Testis (tissue), 2 donors: ENCODE measurements at regions not wholly inside any gene's neighbourhood (a gene's known extent, or its start where the extent isn't known, plus 50 kb on each side); places are given as distances from the start of the nearest gene placed in this dataset.

Experiments
- DNase-seq: peaks from one replicate; pipeline ENCODE4 v3.0.0-alpha.2; 2019
- H3K27ac ChIP-seq, 2 donors: fragments of 200-600 bp; sonication (generic); one replicate each; pipeline ENCODE4 v1.5.1; 2019
- H3K27me3 ChIP-seq: fragments of 200-600 bp; sonication (generic); one replicate; pipeline ENCODE4 v1.5.1; 2019
- H3K36me3 ChIP-seq: fragments of 200-600 bp; sonication (generic); one replicate; pipeline ENCODE4 v1.5.1; 2017; ENCODE audit warnings: low read depth; ENCODE audit errors: missing control alignments
- H3K4me1 ChIP-seq: fragments of 200-600 bp; sonication (generic); one replicate; pipeline ENCODE4 v1.5.1; 2019
- H3K4me3 ChIP-seq, 2 donors: fragments of 200-600 bp; sonication (generic); one replicate each; pipeline ENCODE4 v1.5.1; 2017 to 2019
- H3K9me3 ChIP-seq: fragments of 200-600 bp; sonication (generic); one replicate; pipeline ENCODE4 v1.5.1; 2017
- POLR2A ChIP-seq: fragments of 450-650 bp; IDR thresholded peaks from one replicate; pipeline ENCODE4 v1.6.1; 2017; ENCODE audit warnings: antibody characterized with exemption, mild to moderate bottlenecking, moderate library complexity
- WGBS, 2 donors: methylation state at CpG; one replicate each; pipeline ENCODE4 v1.1.5; 2018; 5-methylcytosine and 5-hydroxymethylcytosine counted together
- intact Hi-C: fragments of 100-400 bp; cut with DNase I; formaldehyde crosslinking; loops from one replicate; pipeline ENCODE4 v1.15.1; 2023; ENCODE audit warnings: low total_unique reads
- TF ChIP-seq, protein P1 (sequence below), 3 experiments: fragments of 450-650 bp in 2 of 3; fragments of 200-600 bp in 1 of 3; sonication (generic) in 1 of 3; IDR thresholded peaks; one replicate each; pipeline ENCODE4 v1.5.1; 2016 to 2019; ENCODE audit warnings: antibody characterized with exemption in 3 of 3, mild to moderate bottlenecking in 2 of 3, moderate library complexity in 1 of 3

DNA sequence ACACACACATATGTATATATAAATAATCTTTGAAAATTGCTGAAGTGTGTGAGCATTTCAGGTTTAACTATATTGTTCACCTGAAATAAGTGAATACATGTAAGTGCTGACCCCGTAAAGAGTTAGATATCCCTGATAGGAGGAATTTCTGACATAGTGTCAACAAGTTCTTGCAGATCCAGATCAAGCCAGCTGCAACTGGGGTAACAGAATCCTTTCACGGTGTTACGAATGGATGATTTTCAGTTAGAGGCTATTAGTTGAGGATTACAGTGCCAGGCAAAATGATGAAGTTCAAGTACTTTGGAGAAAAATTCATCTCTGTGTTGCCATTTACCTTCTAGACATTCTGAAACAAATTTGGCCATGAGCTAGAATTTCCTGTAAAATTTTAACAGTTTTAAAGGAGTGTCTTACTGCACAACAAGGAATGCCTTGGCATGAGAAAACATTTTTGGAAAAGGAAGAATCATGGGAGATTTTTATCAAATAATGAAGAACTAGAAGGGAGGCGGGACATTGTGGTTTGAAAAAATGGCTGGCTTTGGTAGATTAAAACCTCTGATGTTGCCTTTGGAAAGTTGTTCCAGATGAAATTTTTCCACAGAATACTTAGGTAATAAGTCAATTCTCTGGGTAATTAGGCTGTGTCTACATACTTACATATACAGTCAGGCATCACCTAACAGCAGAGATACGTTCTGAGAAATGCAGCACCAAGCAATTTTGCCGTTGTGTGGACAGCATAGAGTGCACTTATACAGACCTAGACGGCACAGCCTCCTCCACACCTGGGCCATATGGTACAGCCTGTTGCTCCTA is 84.4 kb upstream of the FAT1 start:
- WGBS, 2 donors = 90 to 94% methylated on average over 7 of the region's 7 CpGs
- Histone ChIP-seq H3K27me3 (no peaks in the 10 kb centered on the region), H3K36me3 (no peaks in the 10 kb centered on the region), H3K27ac (no peak overlapping the region), H3K9me3 (no peaks in the 10 kb centered on the region), H3K4me3 (no peak overlapping the region), H3K4me1 (no peaks in the 10 kb centered on the region)
- intact Hi-C loops = no loop called here
- DNase-seq = no peak
- TF ChIP-seq, protein P1, sequence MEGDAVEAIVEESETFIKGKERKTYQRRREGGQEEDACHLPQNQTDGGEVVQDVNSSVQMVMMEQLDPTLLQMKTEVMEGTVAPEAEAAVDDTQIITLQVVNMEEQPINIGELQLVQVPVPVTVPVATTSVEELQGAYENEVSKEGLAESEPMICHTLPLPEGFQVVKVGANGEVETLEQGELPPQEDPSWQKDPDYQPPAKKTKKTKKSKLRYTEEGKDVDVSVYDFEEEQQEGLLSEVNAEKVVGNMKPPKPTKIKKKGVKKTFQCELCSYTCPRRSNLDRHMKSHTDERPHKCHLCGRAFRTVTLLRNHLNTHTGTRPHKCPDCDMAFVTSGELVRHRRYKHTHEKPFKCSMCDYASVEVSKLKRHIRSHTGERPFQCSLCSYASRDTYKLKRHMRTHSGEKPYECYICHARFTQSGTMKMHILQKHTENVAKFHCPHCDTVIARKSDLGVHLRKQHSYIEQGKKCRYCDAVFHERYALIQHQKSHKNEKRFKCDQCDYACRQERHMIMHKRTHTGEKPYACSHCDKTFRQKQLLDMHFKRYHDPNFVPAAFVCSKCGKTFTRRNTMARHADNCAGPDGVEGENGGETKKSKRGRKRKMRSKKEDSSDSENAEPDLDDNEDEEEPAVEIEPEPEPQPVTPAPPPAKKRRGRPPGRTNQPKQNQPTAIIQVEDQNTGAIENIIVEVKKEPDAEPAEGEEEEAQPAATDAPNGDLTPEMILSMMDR (IDR thresholded peaks at IDR 0.05) = no peak
- no peak for TF ChIP-seq POLR2A

DNA sequence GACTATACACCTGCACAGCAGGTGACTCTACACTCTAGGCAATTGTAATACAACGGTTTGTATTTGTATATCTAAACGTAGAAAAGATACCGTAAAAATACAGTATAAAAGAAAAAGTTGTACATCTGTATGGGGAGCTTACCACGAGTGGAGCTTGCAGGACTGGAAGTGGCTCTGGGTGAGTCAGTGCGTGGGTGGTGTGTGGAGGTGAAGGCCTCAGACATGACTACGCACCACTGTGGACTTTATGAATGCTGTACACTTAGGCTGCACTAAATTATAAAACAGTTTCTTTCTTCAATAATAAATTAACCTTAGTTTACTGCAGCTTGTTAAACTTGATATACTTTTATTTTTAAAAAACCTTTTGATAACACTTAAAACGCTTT is 85.0 kb upstream of the FAT1 start:
- H3K9me3 ChIP-seq = no peaks in the 10 kb centered on the region
- intact Hi-C loops = no loop called here
- no peaks in the 10 kb centered on the region for H3K4me1 ChIP-seq
- no peaks in the 10 kb centered on the region for H3K27me3 ChIP-seq
- DNase-seq = no peak
- TF ChIP-seq, protein P1 (IDR thresholded peaks at IDR 0.05) = no peak
- no peak for TF ChIP-seq POLR2A
- H3K4me3 ChIP-seq = no peak overlapping the region
- 86 to 87% methylated on average over 7 of the region's 7 CpGs for WGBS, 2 donors
- H3K27ac ChIP-seq = no peak overlapping the region
- no peaks in the 10 kb centered on the region for H3K36me3 ChIP-seq

DNA sequence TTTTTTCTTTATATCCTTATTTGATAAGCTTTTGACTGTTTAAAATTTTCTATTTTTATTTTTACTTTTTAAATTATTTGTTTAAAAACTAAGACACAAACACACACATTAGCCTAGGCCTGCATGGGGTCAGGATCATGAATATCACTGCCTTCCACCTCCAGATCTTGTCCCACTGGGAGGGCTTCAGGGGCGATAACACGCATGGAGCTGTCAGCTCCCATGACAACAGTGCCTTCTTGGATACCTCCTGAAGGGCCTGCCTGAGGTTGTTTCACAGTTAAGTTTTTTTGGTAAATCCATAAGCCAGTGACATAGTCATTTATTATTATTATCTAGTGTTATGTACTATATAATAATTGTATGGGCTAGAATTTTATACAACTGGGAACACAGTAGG is 85.4 kb upstream of the FAT1 start:
- WGBS, 2 donors = 95 to 96% methylated on average over 2 of the region's 2 CpGs
- intact Hi-C loops = no loop called here

DNA sequence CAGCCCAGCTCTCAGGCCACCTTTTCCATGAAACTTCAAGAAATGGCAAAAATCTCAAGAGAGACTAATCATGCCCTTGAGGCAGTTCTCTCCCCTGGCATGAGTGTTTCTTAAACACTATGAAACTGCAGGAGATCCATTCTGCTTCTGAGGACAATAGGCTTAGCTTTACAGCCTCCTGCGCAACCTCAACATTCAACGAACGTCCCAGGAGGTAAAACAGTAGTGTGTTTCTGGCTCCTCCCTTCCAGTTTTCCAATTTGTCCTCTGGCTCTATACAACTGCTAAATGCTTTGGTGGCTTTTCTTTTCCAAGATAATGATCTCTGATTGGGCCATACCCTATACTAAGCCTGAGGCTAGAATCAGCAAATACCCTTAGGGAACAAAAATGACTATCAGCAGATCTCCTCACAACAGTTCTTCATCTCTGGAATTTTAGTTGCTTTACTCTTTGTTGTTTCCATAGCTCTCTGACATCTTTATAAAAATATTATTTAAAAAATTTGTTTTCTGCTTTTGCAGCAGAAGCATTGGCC is 87.0 kb upstream of the FAT1 start:
- Histone ChIP-seq H3K4me1 (no peaks in the 10 kb centered on the region), H3K9me3 (no peaks in the 10 kb centered on the region), H3K4me3 (no peak overlapping the region), H3K27me3 (no peaks in the 10 kb centered on the region), H3K27ac (no peak overlapping the region), H3K36me3 (no peaks in the 10 kb centered on the region)
- 71 to 73% methylated on average over 3 of the region's 3 CpGs for WGBS, 2 donors
- no peak for TF ChIP-seq POLR2A
- TF ChIP-seq, protein P1 (IDR thresholded peaks at IDR 0.05) = no peak
- no peak for DNase-seq
- intact Hi-C loops = no loop called here

More for the DNA sequence above, 85.4 kb upstream of the FAT1 start:
- Histone ChIP-seq H3K27me3 (no peaks in the 10 kb centered on the region), H3K9me3 (no peaks in the 10 kb centered on the region), H3K36me3 (no peaks in the 10 kb centered on the region), H3K27ac (no peak overlapping the region), H3K4me3 (no peak overlapping the region), H3K4me1 (no peaks in the 10 kb centered on the region)
- DNase-seq = no peak
- TF ChIP-seq, protein P1 (IDR thresholded peaks at IDR 0.05) = no peak
- no peak for TF ChIP-seq POLR2A

DNA sequence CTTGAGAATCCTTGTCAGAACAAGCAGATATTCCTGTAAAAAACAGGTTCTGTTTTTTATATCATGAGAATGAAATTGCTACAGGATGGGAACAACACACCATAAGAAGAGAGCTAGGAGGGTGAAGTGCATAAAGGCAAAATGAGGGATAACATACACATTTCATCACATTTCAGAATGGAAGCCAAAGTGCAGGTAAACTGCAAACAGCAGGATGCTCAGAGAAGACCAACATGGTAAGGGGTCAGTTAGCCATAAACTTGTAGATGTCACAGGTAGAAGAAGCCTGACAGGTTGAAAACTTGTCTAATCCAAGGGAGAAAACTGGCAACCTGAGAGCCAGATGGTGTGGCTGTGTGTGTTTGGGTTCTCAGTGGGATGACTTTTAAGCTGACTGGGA is 88.9 kb upstream of the FAT1 start:
- no peak for TF ChIP-seq POLR2A
- TF ChIP-seq, protein P1 (IDR thresholded peaks at IDR 0.05) = no peak
- Histone ChIP-seq H3K27me3 (no peaks in the 10 kb centered on the region), H3K4me3 (no peak overlapping the region), H3K36me3 (no peaks in the 10 kb centered on the region), H3K27ac (no peak overlapping the region), H3K4me1 (no peaks in the 10 kb centered on the region), H3K9me3 (no peaks in the 10 kb centered on the region)
- no peak for DNase-seq
- intact Hi-C loops = no loop called here
